Body of pancreas (tissue), 4 donors: ENCODE measurements at regions not wholly inside any gene's neighbourhood (a gene's known extent, or its start where the extent isn't known, plus 50 kb on each side); places are given as distances from the start of the nearest gene placed in this dataset.

Experiments
- ATAC-seq: fragments of 150-250 bp; one replicate; pipeline ENCODE4 v1.9.1; 2016
- DNase-seq, 4 donors: peaks; one replicate each; pipeline ENCODE4 v3.0.0-alpha.2; 2019
- H3K27ac ChIP-seq, 4 donors: fragments of 200-600 bp; sonication (generic); 1 replicate in 3 of 4; 2 replicates in 1 of 4; pipeline versions ENCODE4 v1.5.1 to v1.6.1; 2016 to 2019; ENCODE audit warnings: mild to moderate bottlenecking in 1 of 4, mixed read lengths in 1 of 4, moderate library complexity in 1 of 4
- H3K27me3 ChIP-seq, 2 donors: fragments of 200-600 bp; sonication (generic); one replicate each; pipeline ENCODE4 v1.6.0; 2016; ENCODE audit warnings: mild to moderate bottlenecking in 1 of 2
- H3K36me3 ChIP-seq, 2 donors: fragments of 200-600 bp; sonication (generic); replicated peaks in 1 of 2; 2 replicates each; pipeline ENCODE4 v1.5.1; 2016; ENCODE audit warnings: low read depth in 2 of 2; ENCODE audit not compliant: insufficient read depth in 1 of 2
- H3K4me1 ChIP-seq: fragments of 200-600 bp; sonication (generic); one replicate; pipeline ENCODE4 v1.6.0; 2016
- H3K4me3 ChIP-seq, 2 donors: fragments of 200-600 bp; sonication (generic); 1 replicate in 1 of 2; 2 replicates in 1 of 2; pipeline ENCODE4 v1.5.1; 2016 to 2019
- H3K9me3 ChIP-seq, 3 donors: fragments of 200-600 bp; sonication (generic); 1 replicate in 2 of 3; 2 replicates in 1 of 3; pipeline ENCODE4 v1.5.1; 2016
- POLR2A ChIP-seq, 3 donors: fragments of 450-650 bp; IDR thresholded peaks; one replicate each; pipeline ENCODE4 v1.6.1; 2016; ENCODE audit warnings: antibody characterized with exemption in 3 of 3, mild to moderate bottlenecking in 2 of 3
- WGBS, 2 donors: methylation state at CpG; one replicate each; pipeline ENCODE4 v1.1.5; 2017; 5-methylcytosine and 5-hydroxymethylcytosine counted together
- intact Hi-C: fragments of 100-400 bp; cut with DNase I; formaldehyde crosslinking; loops from one replicate; pipeline ENCODE4 v1.15.1; 2023
- TF ChIP-seq, protein P1 (sequence below), 7 experiments: fragments of 450-650 bp in 4 of 7; fragments of 200-600 bp in 3 of 7; sonication (generic) in 3 of 7; IDR thresholded peaks; one replicate each; pipeline ENCODE4 v1.5.1; 2016 to 2019; ENCODE audit warnings: antibody characterized with exemption in 7 of 7

DNA sequence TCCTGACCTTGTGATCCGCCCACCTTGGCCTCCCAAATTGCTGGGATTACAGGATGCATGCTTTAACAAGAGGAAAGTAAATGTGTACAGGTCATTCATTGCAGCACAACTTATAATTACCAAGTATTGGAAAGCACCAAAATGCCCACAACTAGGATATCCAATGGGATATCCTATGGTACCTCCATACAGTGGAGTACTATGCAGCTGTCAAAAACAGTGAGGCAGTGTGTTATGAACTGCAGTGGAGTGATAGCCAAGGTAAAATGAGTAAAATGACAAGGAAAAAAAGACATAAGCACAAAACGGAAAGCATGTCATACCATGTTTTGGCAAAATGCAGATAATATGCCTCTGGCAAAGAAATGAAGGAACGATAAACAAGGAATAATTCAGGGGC, 87.6 kb downstream of the FOXL1 start:
- Histone ChIP-seq H3K4me1 (no peaks in the 10 kb centered on the region), H3K27me3 (no peaks in the 10 kb centered on the region)
- no peak for DNase-seq

DNA sequence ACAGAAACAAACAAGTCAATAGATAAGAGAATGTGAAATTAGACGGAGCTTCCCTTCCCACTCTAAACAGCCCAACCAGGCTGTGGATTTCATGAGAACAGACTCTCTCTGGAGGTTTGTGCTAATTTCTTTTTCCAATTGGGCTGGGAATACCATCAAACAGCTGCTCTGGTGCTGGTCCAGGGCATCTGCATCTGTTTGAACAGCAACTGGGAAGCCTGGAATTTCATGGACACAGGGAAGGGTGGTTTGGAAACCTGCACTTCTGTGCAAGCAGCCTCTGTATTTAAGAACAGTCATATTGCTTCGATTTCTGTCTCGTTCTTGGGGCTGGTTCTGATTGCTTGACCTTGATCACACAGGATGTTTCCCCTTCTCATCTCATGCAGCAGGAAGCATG, 88.7 kb downstream of the FOXL1 start:
- 19 to 35% methylated on average over 3 of the region's 3 CpGs for WGBS, 2 donors
- DNase-seq, result no peak
- intact Hi-C loops, result no loop called here
- Histone ChIP-seq H3K27me3 (no peaks in the 10 kb centered on the region), H3K36me3 (no peaks in the 10 kb centered on the region), H3K9me3 (no peaks in the 10 kb centered on the region), H3K4me1 (no peaks in the 10 kb centered on the region), H3K27ac (no peak overlapping the region), H3K4me3 (no peak overlapping the region)
- ATAC-seq, result no peak
- no peak for TF ChIP-seq POLR2A (IDR thresholded peaks at IDR 0.05)
- TF ChIP-seq, protein P1, sequence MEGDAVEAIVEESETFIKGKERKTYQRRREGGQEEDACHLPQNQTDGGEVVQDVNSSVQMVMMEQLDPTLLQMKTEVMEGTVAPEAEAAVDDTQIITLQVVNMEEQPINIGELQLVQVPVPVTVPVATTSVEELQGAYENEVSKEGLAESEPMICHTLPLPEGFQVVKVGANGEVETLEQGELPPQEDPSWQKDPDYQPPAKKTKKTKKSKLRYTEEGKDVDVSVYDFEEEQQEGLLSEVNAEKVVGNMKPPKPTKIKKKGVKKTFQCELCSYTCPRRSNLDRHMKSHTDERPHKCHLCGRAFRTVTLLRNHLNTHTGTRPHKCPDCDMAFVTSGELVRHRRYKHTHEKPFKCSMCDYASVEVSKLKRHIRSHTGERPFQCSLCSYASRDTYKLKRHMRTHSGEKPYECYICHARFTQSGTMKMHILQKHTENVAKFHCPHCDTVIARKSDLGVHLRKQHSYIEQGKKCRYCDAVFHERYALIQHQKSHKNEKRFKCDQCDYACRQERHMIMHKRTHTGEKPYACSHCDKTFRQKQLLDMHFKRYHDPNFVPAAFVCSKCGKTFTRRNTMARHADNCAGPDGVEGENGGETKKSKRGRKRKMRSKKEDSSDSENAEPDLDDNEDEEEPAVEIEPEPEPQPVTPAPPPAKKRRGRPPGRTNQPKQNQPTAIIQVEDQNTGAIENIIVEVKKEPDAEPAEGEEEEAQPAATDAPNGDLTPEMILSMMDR (IDR thresholded peaks at IDR 0.05), result no peak

More for the DNA sequence above, 87.6 kb downstream of the FOXL1 start:
- WGBS, 2 donors, result 68 to 78% methylated on average over 3 of the region's 3 CpGs
- H3K4me3 ChIP-seq, result no peak overlapping the region
- ATAC-seq, result no peak
- intact Hi-C loops, result no loop called here
- H3K36me3 ChIP-seq, result no peaks in the 10 kb centered on the region
- no peaks in the 10 kb centered on the region for H3K9me3 ChIP-seq
- H3K27ac ChIP-seq, result no peak overlapping the region
- TF ChIP-seq, protein P1 (IDR thresholded peaks at IDR 0.05), result no peak
- TF ChIP-seq POLR2A (IDR thresholded peaks at IDR 0.05), result no peak

DNA sequence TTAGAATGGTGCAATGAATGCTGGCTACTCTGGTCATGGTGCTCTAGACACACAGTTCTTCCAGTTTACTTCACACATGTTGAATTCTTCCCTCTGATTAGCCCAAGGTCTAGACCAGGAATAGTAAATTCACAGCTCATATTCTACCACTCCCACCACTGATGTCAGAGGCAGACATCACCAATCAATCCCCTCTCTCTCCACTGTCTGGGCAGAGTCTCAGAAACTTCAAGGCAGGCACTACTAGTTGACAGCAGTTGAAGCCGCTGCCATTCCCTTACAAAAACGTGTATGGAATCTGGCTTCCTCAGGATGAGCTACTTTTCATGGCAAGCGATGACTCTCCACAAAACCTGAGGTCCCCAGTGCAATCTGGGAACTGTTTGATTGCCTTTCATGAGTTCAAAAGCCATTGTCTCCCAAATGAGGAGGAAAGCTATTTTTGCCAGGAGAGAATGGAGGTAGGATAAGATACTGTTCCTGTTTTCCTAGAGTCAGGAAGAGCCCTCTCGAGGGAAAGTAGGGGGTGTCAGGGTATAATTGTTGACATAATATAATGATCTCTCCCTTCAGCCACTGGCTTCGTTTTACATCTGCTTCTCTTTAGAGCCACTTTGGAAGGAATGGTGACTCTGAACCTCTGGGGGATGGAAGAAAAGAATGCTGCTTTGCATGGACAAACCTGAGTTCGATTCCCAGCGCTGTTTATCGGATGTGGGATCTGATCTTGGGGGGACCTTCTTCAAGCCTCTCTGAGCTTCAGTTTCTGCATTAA, 90.0 kb downstream of the FOXL1 start:
- Histone ChIP-seq H3K36me3 (no peaks in the 10 kb centered on the region), H3K4me3 (no peak overlapping the region), H3K4me1 (no peaks in the 10 kb centered on the region), H3K27me3 (no peaks in the 10 kb centered on the region), H3K9me3 (no peaks in the 10 kb centered on the region), H3K27ac (no peak overlapping the region)
- ATAC-seq (no peak), DNase-seq (no peak)
- no peak for TF ChIP-seq POLR2A (IDR thresholded peaks at IDR 0.05)
- TF ChIP-seq, protein P1 (IDR thresholded peaks at IDR 0.05), result no peak
- intact Hi-C loops, result no loop called here
- WGBS, 2 donors, result 52 to 58% methylated on average over 6 to 8 of the region's 8 CpGs

DNA sequence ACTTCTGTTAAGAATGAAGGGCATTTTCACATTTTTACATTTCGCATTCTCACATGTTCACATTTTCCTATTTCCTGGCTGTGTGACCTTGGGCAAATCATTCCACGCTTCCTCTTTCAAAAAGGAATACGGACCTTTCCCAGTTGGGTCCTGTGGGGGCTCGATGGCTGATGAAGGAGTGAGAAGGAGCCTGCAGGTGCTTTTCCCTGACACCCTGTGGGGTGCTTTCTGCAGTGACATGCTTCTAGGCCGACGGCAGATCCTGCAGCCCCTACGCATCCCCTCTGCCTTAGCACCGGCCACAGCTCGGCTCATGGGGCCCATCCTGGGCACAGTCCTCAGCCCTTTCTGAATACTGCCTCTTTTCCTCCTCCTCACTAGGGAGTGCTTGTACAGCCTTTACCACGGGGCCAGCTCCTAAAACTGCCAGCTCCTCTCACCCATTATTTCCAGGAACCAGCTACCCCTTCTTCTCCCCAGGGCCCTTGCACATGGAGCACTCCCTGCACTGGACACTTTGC, 91.0 kb downstream of the FOXL1 start:
- WGBS, 2 donors, result 43 to 55% methylated on average over 10 of the region's 10 CpGs
- ATAC-seq, result no peak
- no peak for TF ChIP-seq POLR2A (IDR thresholded peaks at IDR 0.05)
- TF ChIP-seq, protein P1 (IDR thresholded peaks at IDR 0.05), result no peak
- Histone ChIP-seq H3K36me3 (no peaks in the 10 kb centered on the region), H3K4me3 (no peak overlapping the region), H3K27ac (no peak overlapping the region), H3K27me3 (no peaks in the 10 kb centered on the region), H3K4me1 (no peaks in the 10 kb centered on the region), H3K9me3 (no peaks in the 10 kb centered on the region)
- DNase-seq, result no peak
- intact Hi-C loops, result no loop called here
